ENCODE measurements at regions not wholly inside any gene's neighbourhood (a gene's known extent, or its start where the extent isn't known, plus 50 kb on each side); places are given as distances from the start of the nearest gene placed in this dataset.

GRCh38 chr10:44020322-44021111 is 364.4 kb downstream of the CXCL12 start:
- FAIRE-seq (peak; percentile 71), DNase-seq (ENCODE audit: extremely low spot score, insufficient read length, low read depth) (no peak)

- FAIRE-seq, result no peak
- no peak for DNase-seq (ENCODE audit: extremely low spot score, insufficient read length, low read depth)
Measured at GRCh38 chr10:44017483-44018145, 367.3 kb downstream of the CXCL12 start.

GRCh38 chr10:44016589-44017482 is 368.1 kb downstream of the CXCL12 start:
- DNase-seq (ENCODE audit: extremely low spot score, insufficient read length, low read depth), result no peak
- no peak for FAIRE-seq

- FAIRE-seq, result no peak
Measured at GRCh38 chr10:44015702-44016500, 367.2 kb upstream of the ZNF32 start.

GRCh38 chr10:44014644-44015250 is 366.1 kb upstream of the ZNF32 start:
- FAIRE-seq (no peak), DNase-seq (ENCODE audit: extremely low spot score, insufficient read length, low read depth) (no peak)

More at GRCh38 chr10:44015702-44016500, 367.2 kb upstream of the ZNF32 start:
- DNase-seq (ENCODE audit: extremely low spot score, insufficient read length, low read depth), result no peak

- FAIRE-seq, result no peak
- no peak for DNase-seq (ENCODE audit: extremely low spot score, insufficient read length, low read depth)
Measured at GRCh38 chr10:44013981-44014380, 365.3 kb upstream of the ZNF32 start.

GRCh38 chr10:44012921-44013320 is 364.2 kb upstream of the ZNF32 start:
- FAIRE-seq (no peak), DNase-seq (ENCODE audit: extremely low spot score, insufficient read length, low read depth) (no peak)

- peak; percentile 12 for FAIRE-seq
- DNase-seq (ENCODE audit: extremely low spot score, insufficient read length, low read depth), result no peak
Measured at GRCh38 chr10:44011603-44011981, 362.9 kb upstream of the ZNF32 start.

GRCh38 chr10:44010873-44011602 is 362.4 kb upstream of the ZNF32 start:
- peak; percentile 28 for DNase-seq (ENCODE audit: extremely low spot score, insufficient read length, low read depth)
- FAIRE-seq, result peak; percentile 85

GRCh38 chr10:44009891-44010632 is 361.4 kb upstream of the ZNF32 start:
- peak; percentile 31 for FAIRE-seq
- DNase-seq (ENCODE audit: extremely low spot score, insufficient read length, low read depth), result no peak

- FAIRE-seq (no peak), DNase-seq (ENCODE audit: extremely low spot score, insufficient read length, low read depth) (no peak)
Measured at GRCh38 chr10:44008917-44009709, 360.4 kb upstream of the ZNF32 start.

- DNase-seq (ENCODE audit: extremely low spot score, insufficient read length, low read depth) (peak; percentile 30), FAIRE-seq (peak; percentile 70)
Measured at GRCh38 chr10:44008270-44008916, 359.7 kb upstream of the ZNF32 start.

- FAIRE-seq, result no peak
- no peak for DNase-seq (ENCODE audit: extremely low spot score, insufficient read length, low read depth)
Measured at GRCh38 chr10:44006771-44007170, 358.1 kb upstream of the ZNF32 start.

GRCh38 chr10:44005788-44006099 is 357.1 kb upstream of the ZNF32 start:
- DNase-seq (ENCODE audit: extremely low spot score, insufficient read length, low read depth) (no peak), FAIRE-seq (no peak)

- FAIRE-seq, result no peak
Measured at GRCh38 chr10:44004913-44005787, 356.5 kb upstream of the ZNF32 start.

More at GRCh38 chr10:44004913-44005787, 356.5 kb upstream of the ZNF32 start:
- no peak for DNase-seq (ENCODE audit: extremely low spot score, insufficient read length, low read depth)
